Stimulated activated CD4-positive, alpha-beta T cell treated with anti-CD3 and anti-CD28 coated beads, Interleukin-4, amount 100 ng/mL, for 24 hours (primary cell): ENCODE measurements at regions not wholly inside any gene's neighbourhood (a gene's known extent, or its start where the extent isn't known, plus 50 kb on each side); places are given as distances from the start of the nearest gene placed in this dataset.

Experiments used
- DNase-seq: peaks from one replicate; pipeline ENCODE4 v3.0.0-alpha.2; 2020

GRCh38 chr10:8437896-8438295, 383.4 kb downstream of the GATA3 start:
- no peak for DNase-seq

GRCh38 chr10:8438603-8439002, 384.1 kb downstream of the GATA3 start:
- no peak for DNase-seq

- no peak for DNase-seq
Measured at GRCh38 chr10:8439040-8439439, 384.6 kb downstream of the GATA3 start.

GRCh38 chr10:8444630-8445029, 390.1 kb downstream of the GATA3 start:
- DNase-seq, result peak; percentile 14

- no peak for DNase-seq
Measured at GRCh38 chr10:8445353-8445752, 390.9 kb downstream of the GATA3 start.

- no peak for DNase-seq
Measured at GRCh38 chr10:8449909-8450308, 395.4 kb downstream of the GATA3 start.

- DNase-seq, result no peak
Measured at GRCh38 chr10:8453587-8453986, 399.1 kb downstream of the GATA3 start.

GRCh38 chr10:8454357-8454756, 399.9 kb downstream of the GATA3 start:
- no peak for DNase-seq

- no peak for DNase-seq
Measured at GRCh38 chr10:8455181-8455580, 400.7 kb downstream of the GATA3 start.

- no peak for DNase-seq
Measured at GRCh38 chr10:8456386-8456785, 401.9 kb downstream of the GATA3 start.

- DNase-seq, result no peak
Measured at GRCh38 chr10:8460626-8461025, 406.1 kb downstream of the GATA3 start.

- no peak for DNase-seq
Measured at GRCh38 chr10:8462565-8462964, 408.1 kb downstream of the GATA3 start.

GRCh38 chr10:8463853-8464252, 409.4 kb downstream of the GATA3 start:
- DNase-seq, result no peak

- no peak for DNase-seq
Measured at GRCh38 chr10:8468477-8468876, 414.0 kb downstream of the GATA3 start.

- peak; percentile 14 for DNase-seq
Measured at GRCh38 chr10:8473205-8473604, 418.7 kb downstream of the GATA3 start.

- DNase-seq, result no peak
Measured at GRCh38 chr10:8477300-8477699, 422.8 kb downstream of the GATA3 start.

- no peak for DNase-seq
Measured at GRCh38 chr10:8481718-8482504, 427.4 kb downstream of the GATA3 start.

- no peak for DNase-seq
Measured at GRCh38 chr10:8485032-8485431, 430.5 kb downstream of the GATA3 start.

- DNase-seq, result no peak
Measured at GRCh38 chr10:8487346-8487745, 432.9 kb downstream of the GATA3 start.

- no peak for DNase-seq
Measured at GRCh38 chr10:8489232-8489631, 434.7 kb downstream of the GATA3 start.

GRCh38 chr10:8489823-8490222, 435.3 kb downstream of the GATA3 start:
- DNase-seq, result no peak

GRCh38 chr10:8498290-8498689, 443.8 kb downstream of the GATA3 start:
- DNase-seq, result no peak

GRCh38 chr10:8498881-8499280, 444.4 kb downstream of the GATA3 start:
- DNase-seq, result peak; percentile 13

- no peak for DNase-seq
Measured at GRCh38 chr10:8499312-8499711, 444.8 kb downstream of the GATA3 start.

GRCh38 chr10:8499752-8500390, 445.4 kb downstream of the GATA3 start:
- DNase-seq, result no peak
